ENCODE measurements at regions not wholly inside any gene's neighbourhood (a gene's known extent, or its start where the extent isn't known, plus 50 kb on each side); places are given as distances from the start of the nearest gene placed in this dataset.

DNA sequence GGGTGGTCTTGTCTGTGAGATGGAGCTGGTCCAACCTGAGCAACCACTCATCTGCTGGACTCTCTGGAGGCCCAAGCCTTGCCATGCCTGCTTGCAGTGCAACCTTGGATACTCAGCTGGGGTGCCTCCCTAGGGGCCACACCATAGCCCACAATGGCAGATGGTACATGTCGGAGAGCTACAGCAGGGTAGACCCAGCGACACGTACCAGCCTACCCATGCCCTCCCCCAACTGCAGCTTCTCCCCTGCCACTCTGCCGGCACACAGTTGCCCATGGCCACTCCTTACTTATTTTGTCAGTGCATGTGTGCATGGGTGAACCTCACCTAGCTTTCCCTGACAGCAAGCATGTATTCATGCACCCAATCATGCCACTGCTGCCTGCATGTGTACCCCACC is 690.9 kb downstream of the CCDC85A start:
- H3K27me3 ChIP-seq: no peaks in the 10 kb centered on the region
- no peaks in the 10 kb centered on the region for H3K36me3 ChIP-seq (replicated peaks in 1 of 2)
- DNase-seq: no peak
- 86 to 96% (median 93%) methylated on average over 4 of the region's 4 CpGs for WGBS, 4 donors
- H3K4me3 ChIP-seq: no peak overlapping the region
- intact Hi-C loops (cut with DNase I): no loop called here
- H3K27ac ChIP-seq: no peak overlapping the region
- H3K4me1 ChIP-seq (replicated peaks in 1 of 2): no peaks in the 10 kb centered on the region
- no peaks in the 10 kb centered on the region for H3K9me3 ChIP-seq (replicated peaks in 1 of 3)
- no peak for TF ChIP-seq POLR2A (IDR thresholded peaks at IDR 0.05)
- TF ChIP-seq, protein P1, sequence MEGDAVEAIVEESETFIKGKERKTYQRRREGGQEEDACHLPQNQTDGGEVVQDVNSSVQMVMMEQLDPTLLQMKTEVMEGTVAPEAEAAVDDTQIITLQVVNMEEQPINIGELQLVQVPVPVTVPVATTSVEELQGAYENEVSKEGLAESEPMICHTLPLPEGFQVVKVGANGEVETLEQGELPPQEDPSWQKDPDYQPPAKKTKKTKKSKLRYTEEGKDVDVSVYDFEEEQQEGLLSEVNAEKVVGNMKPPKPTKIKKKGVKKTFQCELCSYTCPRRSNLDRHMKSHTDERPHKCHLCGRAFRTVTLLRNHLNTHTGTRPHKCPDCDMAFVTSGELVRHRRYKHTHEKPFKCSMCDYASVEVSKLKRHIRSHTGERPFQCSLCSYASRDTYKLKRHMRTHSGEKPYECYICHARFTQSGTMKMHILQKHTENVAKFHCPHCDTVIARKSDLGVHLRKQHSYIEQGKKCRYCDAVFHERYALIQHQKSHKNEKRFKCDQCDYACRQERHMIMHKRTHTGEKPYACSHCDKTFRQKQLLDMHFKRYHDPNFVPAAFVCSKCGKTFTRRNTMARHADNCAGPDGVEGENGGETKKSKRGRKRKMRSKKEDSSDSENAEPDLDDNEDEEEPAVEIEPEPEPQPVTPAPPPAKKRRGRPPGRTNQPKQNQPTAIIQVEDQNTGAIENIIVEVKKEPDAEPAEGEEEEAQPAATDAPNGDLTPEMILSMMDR (IDR thresholded peaks at IDR 0.05): no peak

DNA sequence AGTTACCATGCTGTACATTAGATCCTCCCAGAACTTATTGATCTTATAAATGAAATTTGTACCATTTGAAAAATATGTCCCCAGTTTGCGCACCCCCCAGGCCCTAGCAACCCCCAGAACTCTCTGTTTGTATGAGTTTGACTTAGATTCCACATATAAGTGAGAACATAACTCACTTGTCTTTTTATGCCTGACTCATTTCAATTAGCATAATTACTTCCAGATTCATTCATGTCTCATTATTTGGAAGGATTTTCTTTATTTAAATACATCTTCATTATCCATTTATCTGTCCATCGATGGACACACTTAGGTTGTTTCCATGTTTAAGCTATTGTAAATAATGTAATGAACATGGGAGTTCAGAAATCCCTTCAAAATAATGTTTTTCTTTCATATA is 705.9 kb downstream of the CCDC85A start:
- intact Hi-C loops (cut with DNase I): no loop called here
- H3K27me3 ChIP-seq: no peaks in the 10 kb centered on the region
- TF ChIP-seq POLR2A (IDR thresholded peaks at IDR 0.05): no peak
- TF ChIP-seq, protein P1 (IDR thresholded peaks at IDR 0.05): no peak
- no peaks in the 10 kb centered on the region for H3K9me3 ChIP-seq (replicated peaks in 1 of 3)
- no peaks in the 10 kb centered on the region for H3K4me1 ChIP-seq (replicated peaks in 1 of 2)
- no peak overlapping the region for H3K27ac ChIP-seq
- 79 to 86% (median 83%) methylated on average over 2 of the region's 2 CpGs for WGBS, 4 donors
- H3K36me3 ChIP-seq (replicated peaks in 1 of 2): no peaks in the 10 kb centered on the region
- no peak for DNase-seq
- no peak overlapping the region for H3K4me3 ChIP-seq

DNA sequence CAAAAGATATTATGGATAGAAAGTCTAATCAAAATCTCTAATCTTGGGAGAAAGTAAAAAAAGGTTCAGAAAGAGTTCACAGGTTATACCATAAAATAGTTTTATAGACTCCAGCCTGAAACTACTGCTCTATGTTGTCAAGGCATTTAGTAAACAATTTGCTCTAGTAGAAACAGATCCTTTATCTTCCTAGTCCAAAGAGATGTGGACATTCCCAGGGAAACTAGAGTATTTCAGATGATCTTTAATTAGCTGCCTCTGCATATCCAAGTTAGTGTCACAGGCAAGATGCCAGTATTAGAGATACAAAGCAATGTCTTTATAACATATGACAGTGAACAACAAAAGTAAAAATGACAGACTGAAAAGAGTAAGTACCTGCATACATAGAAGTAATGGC is 708.6 kb downstream of the CCDC85A start:
- Histone ChIP-seq H3K36me3 (replicated peaks in 1 of 2) (no peaks in the 10 kb centered on the region), H3K27me3 (no peaks in the 10 kb centered on the region), H3K4me1 (replicated peaks in 1 of 2) (no peaks in the 10 kb centered on the region), H3K9me3 (replicated peaks in 1 of 3) (no peaks in the 10 kb centered on the region), H3K27ac (no peak overlapping the region), H3K4me3 (no peak overlapping the region)
- intact Hi-C loops (cut with DNase I): no loop called here
- no peak for DNase-seq
- TF ChIP-seq, protein P1 (IDR thresholded peaks at IDR 0.05): no peak
- no peak for TF ChIP-seq POLR2A (IDR thresholded peaks at IDR 0.05)

DNA sequence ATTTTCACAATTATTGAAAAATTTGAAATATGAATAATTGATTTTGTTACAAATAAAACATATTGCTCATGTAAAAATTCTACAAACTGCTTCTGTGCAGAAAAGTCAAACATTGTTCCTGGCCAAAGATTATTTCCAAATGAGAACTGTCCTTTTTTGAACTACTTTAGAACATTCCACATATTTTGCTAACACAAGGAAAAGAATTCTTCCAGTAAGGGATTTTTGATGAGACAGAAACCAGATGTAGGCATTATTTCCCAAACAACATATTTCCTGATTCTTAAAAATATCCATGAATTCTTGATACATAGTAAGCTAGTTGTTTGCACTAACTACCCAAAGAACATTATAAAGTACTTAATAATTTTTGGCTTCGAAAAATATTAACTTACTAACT is 715.2 kb downstream of the CCDC85A start:
- WGBS, 4 donors: 62 to 86% (median 71%) methylated on average over 1 of the region's 1 CpG
- no peak for DNase-seq
- Histone ChIP-seq H3K36me3 (replicated peaks in 1 of 2) (no peaks in the 10 kb centered on the region), H3K27ac (no peak overlapping the region), H3K27me3 (no peaks in the 10 kb centered on the region), H3K4me3 (no peak overlapping the region), H3K9me3 (replicated peaks in 1 of 3) (peaks cover 0 to 4% (median 0%) of the 10 kb centered on the region in 3 donors), H3K4me1 (replicated peaks in 1 of 2) (no peaks in the 10 kb centered on the region)
- no peak for TF ChIP-seq POLR2A (IDR thresholded peaks at IDR 0.05)
- TF ChIP-seq, protein P1 (IDR thresholded peaks at IDR 0.05): no peak
- intact Hi-C loops (cut with DNase I): no loop called here
